Stimulated activated CD8-positive, alpha-beta memory T cell treated with anti-CD3 and anti-CD28 coated beads, Interleukin-12 subunit alpha, Interleukin-12 subunit beta, amount 100 ng/mL, for 1 hour (primary cell): ENCODE measurements at regions not wholly inside any gene's neighbourhood (a gene's known extent, or its start where the extent isn't known, plus 50 kb on each side); places are given as distances from the start of the nearest gene placed in this dataset.

ENCODE experiments used
- DNase-seq: peaks from one replicate; pipeline ENCODE4 v3.0.0-alpha.2; 2020; ENCODE audit warnings: low read depth

- no peak for DNase-seq
Observed at GRCh38 chr1:87511449-87511848, 182.8 kb downstream of the LMO4 start.

- DNase-seq: no peak
Observed at GRCh38 chr1:87512431-87512830, 183.8 kb downstream of the LMO4 start.

- DNase-seq: no peak
Observed at GRCh38 chr1:87513255-87513654, 184.6 kb downstream of the LMO4 start.

- no peak for DNase-seq
Observed at GRCh38 chr1:87513966-87514660, 185.4 kb downstream of the LMO4 start.

- no peak for DNase-seq
Observed at GRCh38 chr1:87515781-87516180, 187.1 kb downstream of the LMO4 start.

- DNase-seq: no peak
Observed at GRCh38 chr1:87518794-87519193, 190.1 kb downstream of the LMO4 start.

GRCh38 chr1:87521452-87521851 lies 192.8 kb downstream of the LMO4 start:
- DNase-seq: no peak

GRCh38 chr1:87523466-87523865 lies 194.8 kb downstream of the LMO4 start:
- DNase-seq: no peak

GRCh38 chr1:87524021-87524754 lies 195.5 kb downstream of the LMO4 start:
- no peak for DNase-seq

- DNase-seq: no peak
Observed at GRCh38 chr1:87528754-87529517, 200.3 kb downstream of the LMO4 start.

- DNase-seq: no peak
Observed at GRCh38 chr1:87530042-87530807, 201.5 kb downstream of the LMO4 start.

- no peak for DNase-seq
Observed at GRCh38 chr1:87535551-87535950, 206.9 kb downstream of the LMO4 start.

- no peak for DNase-seq
Observed at GRCh38 chr1:87539147-87539546, 210.5 kb downstream of the LMO4 start.

GRCh38 chr1:87542697-87543096 lies 214.0 kb downstream of the LMO4 start:
- no peak for DNase-seq

- no peak for DNase-seq
Observed at GRCh38 chr1:87549738-87550137, 221.1 kb downstream of the LMO4 start.

GRCh38 chr1:87553511-87553910 lies 224.8 kb downstream of the LMO4 start:
- DNase-seq: no peak

GRCh38 chr1:87555366-87555765 lies 226.7 kb downstream of the LMO4 start:
- no peak for DNase-seq

- no peak for DNase-seq
Observed at GRCh38 chr1:87556326-87556725, 227.6 kb downstream of the LMO4 start.

- no peak for DNase-seq
Observed at GRCh38 chr1:87558921-87559320, 230.2 kb downstream of the LMO4 start.

GRCh38 chr1:87560137-87560536 lies 231.5 kb downstream of the LMO4 start:
- no peak for DNase-seq

GRCh38 chr1:87560601-87561360 lies 232.1 kb downstream of the LMO4 start:
- DNase-seq: no peak
